GM12891 (cell line): ENCODE measurements at regions not wholly inside any gene's neighbourhood (a gene's known extent, or its start where the extent isn't known, plus 50 kb on each side); places are given as distances from the start of the nearest gene placed in this dataset.

Experiments used
- POLR2A ChIP-seq: IDR thresholded peaks from 2 replicates; pipeline ENCODE4 v1.6.1; 2011; ENCODE audit warnings: low read depth, low read length, control low read depth
- TAF1 ChIP-seq: IDR thresholded peaks from 2 replicates; pipeline ENCODE4 v1.6.1; 2011; ENCODE audit warnings: low read depth, low read length, control low read depth

DNA sequence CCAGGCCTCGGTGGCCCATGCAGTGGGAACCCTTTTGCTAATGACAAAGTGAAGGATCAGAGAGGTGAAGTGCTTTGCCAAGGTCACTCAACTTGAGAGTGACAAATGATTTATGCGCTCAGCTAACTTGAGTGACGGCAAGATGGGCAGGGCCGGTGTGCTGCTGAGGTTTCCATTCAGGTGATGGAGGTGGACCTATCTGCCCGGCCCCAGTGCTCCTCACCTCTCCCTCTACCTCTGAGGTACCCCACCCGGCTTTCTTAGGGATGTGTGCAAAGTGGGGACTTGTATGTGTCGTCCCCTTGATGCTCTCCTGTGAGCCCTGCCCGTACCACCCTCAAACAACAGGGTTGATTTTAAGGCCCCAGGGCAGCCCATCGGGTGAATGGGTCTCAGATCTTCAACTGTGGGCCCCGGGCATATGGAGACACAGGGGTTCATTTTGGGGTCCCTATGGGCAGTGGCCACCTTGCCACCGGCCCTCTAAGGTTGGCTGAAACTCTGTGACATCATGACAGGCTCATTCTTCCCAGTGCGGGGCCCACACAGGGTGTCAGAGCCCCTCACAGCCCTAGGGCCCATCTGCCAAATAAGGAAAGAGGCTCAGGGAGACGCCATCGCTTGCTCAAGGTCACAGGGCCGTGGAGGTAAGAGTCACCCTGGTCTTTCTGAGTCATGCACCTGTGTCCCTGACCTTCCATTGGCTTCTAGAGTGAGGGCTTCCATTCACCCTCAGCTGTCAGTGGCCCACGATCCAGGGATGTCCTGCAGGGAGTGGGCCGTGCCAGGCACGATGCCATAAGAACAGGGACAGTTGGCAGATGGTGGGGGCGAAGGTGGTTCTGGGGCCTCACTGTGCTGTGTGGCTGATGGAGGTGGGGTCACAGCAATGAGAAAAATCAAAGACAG is 170.6 kb upstream of the MVB12B start:
- no peak for TF ChIP-seq TAF1
- TF ChIP-seq POLR2A, result no peak
